Activated CD4-positive, alpha-beta memory T cell treated with anti-CD3 and anti-CD28 coated beads for 36 hours (primary cell): ENCODE measurements at regions not wholly inside any gene's neighbourhood (a gene's known extent, or its start where the extent isn't known, plus 50 kb on each side); places are given as distances from the start of the nearest gene placed in this dataset.
"Not testable (repeated sequence)": the region's sequence is repeated elsewhere in the genome, so short reads cannot be mapped to it uniquely, and the experiment has no call there.

Experiments used
- CTCF ChIA-PET: fragments of 350-600 bp; sonication (Branson Sonifier 250); formaldehyde crosslinking; loops from one replicate; lab custom pipeline; 2021; ENCODE audit warnings: antibody characterized with exemption, inconsistent platforms; lab: Charles Lee
- POLR2A ChIA-PET: fragments of 350-600 bp; sonication (Branson Sonifier 250); formaldehyde crosslinking; loops from one replicate; lab custom pipeline; 2021; ENCODE audit warnings: antibody characterized with exemption; lab: Charles Lee
- DNase-seq: peaks from one replicate; pipeline ENCODE4 v3.0.0-alpha.2; 2020
- H3K27ac Mint-ChIP-seq: one replicate; pipeline ENCODE4 v1.8.0; 2021; ENCODE audit warnings: mixed read lengths
- H3K27me3 Mint-ChIP-seq: one replicate; pipeline ENCODE4 v1.8.0; 2021; ENCODE audit warnings: mixed read lengths
- H3K36me3 Mint-ChIP-seq: one replicate; pipeline ENCODE4 v1.8.0; 2021; ENCODE audit warnings: mixed read lengths
- H3K4me1 Mint-ChIP-seq: one replicate; pipeline ENCODE4 v1.8.0; 2021; ENCODE audit warnings: low read depth, mixed read lengths
- H3K4me3 Mint-ChIP-seq: one replicate; pipeline ENCODE4 v1.8.0; 2021; ENCODE audit warnings: mild to moderate bottlenecking, mixed read lengths
- H3K9me3 Mint-ChIP-seq: one replicate; pipeline ENCODE4 v1.8.0; 2021; ENCODE audit warnings: mixed read lengths
- intact Hi-C: fragments of 100-400 bp; cut with micrococcal nuclease; formaldehyde crosslinking; loops from one replicate; pipeline ENCODE4 v1.15.1; 2023

DNA sequence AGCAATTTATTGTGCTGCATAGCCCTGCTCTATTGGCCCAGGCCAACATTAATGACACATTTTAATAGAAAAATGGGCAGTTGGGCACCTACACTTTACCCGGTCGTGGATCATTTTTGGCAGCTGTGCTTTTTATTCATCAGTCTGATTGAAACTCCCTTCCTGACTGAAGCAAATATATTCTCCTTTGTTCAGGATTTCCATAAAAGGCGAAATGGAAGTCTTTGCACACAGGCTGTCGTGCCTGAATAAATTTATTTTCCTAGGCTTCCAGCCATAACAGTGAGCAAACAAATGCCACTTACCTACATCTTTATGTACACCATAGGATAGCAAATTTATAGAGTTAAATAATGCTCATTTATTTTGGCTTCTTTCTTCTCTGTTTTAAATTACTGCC is 480.7 kb upstream of the DCN start:
- intact Hi-C loops = no loop called here
- ChIA-PET POLR2A (no interaction called here), CTCF (no interaction called here)
- peaks cover under 1% of the 10 kb centered on the region for H3K9me3 Mint-ChIP-seq
- peaks cover 12% of the 10 kb centered on the region for H3K4me1 Mint-ChIP-seq
- no peaks in the 10 kb centered on the region for H3K36me3 Mint-ChIP-seq
- no peak overlapping the region for H3K27ac Mint-ChIP-seq
- no peak overlapping the region for H3K4me3 Mint-ChIP-seq
- H3K27me3 Mint-ChIP-seq = no peaks in the 10 kb centered on the region
- DNase-seq = no peak

DNA sequence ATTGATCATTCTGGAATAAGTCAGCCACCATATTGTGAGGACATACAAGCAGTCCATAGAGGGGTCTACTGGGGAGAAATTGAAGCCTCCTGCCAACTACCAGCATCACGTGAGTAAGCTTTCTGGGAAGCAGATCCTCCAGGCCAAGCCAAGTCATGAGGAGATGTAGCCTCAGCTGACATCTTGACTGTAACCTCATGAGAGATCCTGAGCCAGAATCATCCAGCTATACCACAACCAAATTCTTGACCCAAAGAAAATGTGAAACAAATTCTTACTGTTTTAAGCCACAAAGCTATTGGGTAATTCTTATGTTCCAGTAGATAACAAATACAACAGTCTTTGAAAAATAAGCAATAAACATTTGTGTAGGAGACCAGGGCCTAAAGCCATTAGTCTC is 479.4 kb upstream of the DCN start:
- CTCF ChIA-PET = no interaction called here
- intact Hi-C loops = no loop called here
- POLR2A ChIA-PET = no interaction called here
- no peaks in the 10 kb centered on the region for H3K9me3 Mint-ChIP-seq
- no peak for DNase-seq
- H3K27ac Mint-ChIP-seq = no peak overlapping the region
- H3K36me3 Mint-ChIP-seq = no peaks in the 10 kb centered on the region
- H3K4me3 Mint-ChIP-seq = no peak overlapping the region
- H3K4me1 Mint-ChIP-seq = peaks cover 6% of the 10 kb centered on the region
- no peaks in the 10 kb centered on the region for H3K27me3 Mint-ChIP-seq

DNA sequence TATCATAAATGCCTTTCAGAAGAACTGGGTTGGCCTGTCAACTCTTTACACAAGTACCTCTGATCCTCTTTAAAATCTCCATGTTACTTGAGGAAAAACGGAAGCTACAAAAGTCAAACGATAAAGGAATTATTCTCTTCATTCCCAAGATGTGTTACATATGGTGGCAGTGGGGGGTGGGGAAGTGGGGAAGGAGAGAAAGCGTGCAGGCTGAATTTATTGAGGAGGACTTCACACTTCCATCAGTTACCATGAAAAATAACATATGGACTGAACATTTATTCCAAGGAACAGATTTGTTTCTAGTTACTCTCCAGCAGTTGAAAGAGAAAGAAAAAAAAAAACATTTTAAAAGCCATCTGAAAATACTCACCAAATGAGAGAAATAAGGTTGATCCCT is 474.4 kb upstream of the DCN start:
- no peaks in the 10 kb centered on the region for H3K9me3 Mint-ChIP-seq
- H3K4me1 Mint-ChIP-seq = peaks cover 3% of the 10 kb centered on the region
- H3K27me3 Mint-ChIP-seq = no peaks in the 10 kb centered on the region
- intact Hi-C loops = no loop called here
- H3K36me3 Mint-ChIP-seq = no peaks in the 10 kb centered on the region
- ChIA-PET CTCF (interaction anchor here (0.7 kb wide), 1 partner anchor 155 kb away, joined by 3 read pairs; no protein-coding TSS in a partner anchor), POLR2A (no interaction called here)
- H3K4me3 Mint-ChIP-seq = no peak overlapping the region
- H3K27ac Mint-ChIP-seq = no peak overlapping the region
- no peak for DNase-seq

DNA sequence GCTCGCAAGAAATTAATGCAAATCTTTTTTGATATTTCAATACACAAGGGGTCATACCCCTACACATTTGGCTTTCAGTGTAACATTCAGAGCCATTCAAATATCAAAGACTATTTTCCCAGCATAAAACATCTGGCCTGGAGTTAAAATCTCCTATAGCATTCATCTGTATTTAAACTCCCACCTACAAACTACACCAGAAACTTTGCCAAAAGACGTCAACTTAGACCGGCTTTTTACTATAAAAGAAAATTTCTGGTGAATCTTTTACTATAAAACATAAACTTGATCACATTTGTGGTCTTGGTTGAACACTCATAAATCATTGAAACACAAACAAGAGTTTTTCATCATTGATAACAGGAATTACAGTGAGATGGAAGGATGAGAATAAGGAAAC is 473.3 kb upstream of the DCN start:
- no peak overlapping the region for H3K4me3 Mint-ChIP-seq
- H3K4me1 Mint-ChIP-seq = peaks cover 3% of the 10 kb centered on the region
- H3K9me3 Mint-ChIP-seq = no peaks in the 10 kb centered on the region
- ChIA-PET CTCF (no interaction called here), POLR2A (no interaction called here)
- intact Hi-C loops = no loop called here
- no peak overlapping the region for H3K27ac Mint-ChIP-seq
- H3K36me3 Mint-ChIP-seq = no peaks in the 10 kb centered on the region
- no peaks in the 10 kb centered on the region for H3K27me3 Mint-ChIP-seq
- DNase-seq = no peak

DNA sequence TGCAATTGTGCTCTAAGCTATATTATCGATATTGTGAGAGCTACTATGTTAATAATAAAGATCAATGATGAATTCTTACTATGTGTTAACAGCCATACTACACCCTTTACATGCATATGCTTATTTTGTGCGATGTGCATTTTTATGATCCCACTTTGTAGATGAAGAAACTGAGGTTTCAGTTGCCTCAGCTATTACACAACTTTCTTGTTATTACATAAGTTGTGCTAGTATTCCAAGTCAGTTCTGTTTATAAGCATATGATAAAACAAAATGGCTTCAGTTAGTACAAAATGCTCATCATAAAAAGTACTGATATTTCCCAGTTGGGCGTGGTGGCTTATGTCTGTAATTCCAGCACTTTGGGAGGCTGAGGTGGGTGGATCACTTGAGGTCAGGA is 471.5 kb upstream of the DCN start:
- CTCF ChIA-PET = no interaction called here
- Mint-ChIP-seq H3K9me3 (no peaks in the 10 kb centered on the region), H3K27me3 (peaks cover 1% of the 10 kb centered on the region), H3K4me3 (no peak overlapping the region), H3K27ac (no peak overlapping the region), H3K4me1 (peaks cover 3% of the 10 kb centered on the region), H3K36me3 (no peaks in the 10 kb centered on the region)
- POLR2A ChIA-PET = no interaction called here
- intact Hi-C loops = no loop called here
- no peak for DNase-seq

DNA sequence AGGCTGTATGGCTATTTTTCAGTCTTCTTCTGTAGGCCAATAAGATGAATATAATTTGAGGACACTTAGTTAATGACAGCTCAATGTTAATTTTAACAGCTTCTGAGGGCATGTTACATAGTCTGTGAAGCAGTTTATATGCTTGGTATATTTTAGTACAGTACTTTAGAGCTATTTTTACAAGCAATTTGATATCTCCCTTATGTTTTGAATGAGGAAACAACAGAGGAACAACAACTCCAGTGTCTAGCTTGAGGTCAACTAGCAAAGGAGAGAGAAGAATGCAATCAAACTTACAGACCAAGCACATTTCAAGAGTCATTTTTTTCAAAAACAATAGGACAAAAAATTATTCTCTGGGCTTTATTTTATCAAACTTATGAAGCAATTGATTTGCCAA is 469.1 kb upstream of the DCN start:
- Mint-ChIP-seq H3K9me3 (no peaks in the 10 kb centered on the region), H3K27ac (no peak overlapping the region), H3K36me3 (no peaks in the 10 kb centered on the region), H3K4me3 (no peak overlapping the region), H3K4me1 (no peaks in the 10 kb centered on the region), H3K27me3 (peaks cover 1% of the 10 kb centered on the region)
- no peak for DNase-seq
- ChIA-PET CTCF (no interaction called here), POLR2A (no interaction called here)
- intact Hi-C loops = no loop called here

DNA sequence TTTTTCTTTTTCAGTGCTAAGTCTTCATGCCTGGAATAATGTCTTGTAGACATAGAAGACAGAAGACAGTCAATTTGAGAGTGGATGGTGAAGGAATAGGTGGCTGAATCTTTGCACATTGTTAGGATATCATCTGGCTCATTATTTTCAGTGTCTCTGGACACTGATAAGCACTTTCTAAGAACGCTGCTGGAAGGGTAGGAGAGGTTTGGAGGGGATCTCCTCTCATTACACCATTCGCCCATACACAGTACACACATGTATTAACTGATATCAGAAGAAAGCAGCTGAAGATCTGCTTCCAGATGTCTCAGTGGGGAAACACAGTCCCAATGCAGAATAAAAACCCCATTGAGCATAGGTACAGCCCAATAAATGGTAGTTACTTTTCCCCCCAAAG is 461.1 kb upstream of the DCN start:
- no peaks in the 10 kb centered on the region for H3K4me1 Mint-ChIP-seq
- POLR2A ChIA-PET = no interaction called here
- H3K27me3 Mint-ChIP-seq = no peaks in the 10 kb centered on the region
- no peak for DNase-seq
- no peak overlapping the region for H3K4me3 Mint-ChIP-seq
- CTCF ChIA-PET = no interaction called here
- H3K27ac Mint-ChIP-seq = no peak overlapping the region
- no peaks in the 10 kb centered on the region for H3K9me3 Mint-ChIP-seq
- H3K36me3 Mint-ChIP-seq = no peaks in the 10 kb centered on the region
- intact Hi-C loops = no loop called here

DNA sequence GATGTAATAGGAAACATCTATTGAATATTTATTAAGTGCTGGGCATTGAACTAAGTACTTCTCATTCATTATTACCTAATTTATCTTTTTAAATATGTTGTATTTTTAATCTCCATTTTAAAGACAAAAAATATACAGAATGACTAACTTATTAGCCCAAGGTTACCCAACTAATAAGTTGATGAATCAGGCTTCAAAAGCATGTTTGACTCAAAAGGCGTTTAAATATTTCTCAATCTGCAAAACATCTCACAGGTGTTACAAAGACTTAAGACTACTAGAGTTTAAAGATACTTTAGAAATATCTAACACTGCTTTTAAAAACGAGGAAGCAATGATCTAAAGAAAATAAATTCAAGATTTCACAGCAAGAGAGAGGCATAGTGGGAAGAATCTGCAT is 457.4 kb upstream of the DCN start:
- DNase-seq = no peak
- Mint-ChIP-seq H3K4me3 (no peak overlapping the region), H3K36me3 (no peaks in the 10 kb centered on the region), H3K27me3 (no peaks in the 10 kb centered on the region), H3K4me1 (no peaks in the 10 kb centered on the region), H3K27ac (no peak overlapping the region), H3K9me3 (no peaks in the 10 kb centered on the region)
- intact Hi-C loops = no loop called here
- CTCF ChIA-PET = no interaction called here
- POLR2A ChIA-PET = no interaction called here

DNA sequence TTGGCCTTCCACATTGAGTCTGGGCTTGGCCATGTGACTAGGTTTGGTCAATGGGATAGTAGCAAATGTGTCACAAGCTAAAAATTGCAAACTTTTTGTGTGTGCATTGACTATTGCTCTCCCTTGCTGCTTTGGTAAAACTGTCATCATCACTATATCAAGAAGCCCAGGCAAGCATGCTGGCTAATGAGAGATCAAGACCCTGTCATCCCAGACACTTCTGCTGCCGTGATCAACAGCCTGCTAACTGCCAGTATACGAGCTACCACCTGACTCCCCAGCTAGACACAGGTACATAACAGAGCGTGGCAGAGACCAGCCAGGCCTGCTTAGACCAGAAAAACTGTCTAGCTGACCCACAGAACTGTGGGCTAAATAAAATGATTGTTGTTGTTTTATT is 456.7 kb upstream of the DCN start:
- no peaks in the 10 kb centered on the region for H3K36me3 Mint-ChIP-seq
- CTCF ChIA-PET = no interaction called here

DNA sequence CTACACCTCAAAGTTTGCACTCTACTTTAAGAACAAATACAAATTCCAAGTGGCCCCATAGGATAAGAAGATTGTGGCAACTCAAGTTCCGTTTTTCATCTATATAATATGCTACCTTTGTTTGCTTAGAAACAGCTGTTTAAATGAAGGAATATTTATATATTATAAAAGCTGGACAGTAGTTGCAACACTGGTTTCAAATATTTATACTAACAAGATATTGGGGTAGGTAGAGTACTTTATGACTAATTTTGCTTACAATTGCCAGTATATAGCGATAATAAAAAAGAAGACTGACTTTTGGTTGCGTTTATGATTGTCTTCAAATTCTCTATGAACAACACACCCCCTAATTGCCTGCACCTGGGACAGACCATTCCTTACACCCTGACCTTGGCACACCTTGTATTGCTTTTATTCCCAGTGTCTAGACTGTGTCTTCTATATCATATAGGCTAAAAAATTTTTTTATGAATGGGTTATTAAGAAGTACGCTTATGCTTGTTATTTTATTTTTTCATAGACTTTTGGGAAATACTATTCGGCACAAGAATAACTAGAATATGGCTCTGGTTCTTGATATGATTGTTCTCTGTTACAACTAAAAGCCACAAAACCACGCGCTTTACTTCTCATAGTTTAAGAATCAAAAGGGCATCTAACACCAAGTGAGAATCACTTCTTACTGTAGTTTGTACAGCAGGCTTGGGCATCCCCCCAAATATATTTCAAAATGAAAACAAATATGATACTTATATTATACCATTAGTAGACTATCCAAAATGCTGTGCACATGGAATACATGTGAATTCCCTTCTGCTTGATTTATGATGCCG is 455.4 kb upstream of the DCN start:
- CTCF ChIA-PET = no interaction called here
- POLR2A ChIA-PET = no interaction called here
- Mint-ChIP-seq H3K36me3 (no peaks in the 10 kb centered on the region), H3K27ac (no peak overlapping the region), H3K4me1 (no peaks in the 10 kb centered on the region), H3K9me3 (no peaks in the 10 kb centered on the region), H3K4me3 (no peak overlapping the region), H3K27me3 (no peaks in the 10 kb centered on the region)
- intact Hi-C loops = no loop called here
- no peak for DNase-seq

More for the DNA sequence above, 456.7 kb upstream of the DCN start:
- Mint-ChIP-seq H3K27me3 (no peaks in the 10 kb centered on the region), H3K27ac (no peak overlapping the region), H3K4me3 (no peak overlapping the region), H3K4me1 (no peaks in the 10 kb centered on the region), H3K9me3 (no peaks in the 10 kb centered on the region)
- intact Hi-C loops = no loop called here
- POLR2A ChIA-PET = no interaction called here
- DNase-seq = no peak

DNA sequence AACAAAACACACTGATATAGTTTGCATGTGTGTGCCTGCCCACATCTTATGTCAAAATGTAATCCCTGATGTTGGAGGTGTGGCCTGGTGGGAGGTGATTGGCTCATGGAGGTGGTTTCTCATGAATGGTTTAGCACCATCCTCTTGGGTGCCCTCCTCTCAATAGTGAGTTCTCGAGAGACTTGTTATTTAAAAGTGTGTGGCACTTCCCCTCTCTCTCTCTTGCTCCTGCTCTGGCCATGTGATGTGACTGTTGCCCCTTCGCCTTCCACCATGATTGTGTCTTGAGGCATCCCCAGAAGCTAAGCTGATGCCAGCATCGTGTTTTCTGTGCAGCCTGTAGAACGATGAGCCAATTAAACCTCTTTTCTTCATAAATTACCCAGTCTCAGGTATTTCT is 454.1 kb upstream of the DCN start:
- no peaks in the 10 kb centered on the region for H3K27me3 Mint-ChIP-seq
- H3K36me3 Mint-ChIP-seq = no peaks in the 10 kb centered on the region
- no peak overlapping the region for H3K4me3 Mint-ChIP-seq
- H3K27ac Mint-ChIP-seq = no peak overlapping the region
- no peaks in the 10 kb centered on the region for H3K4me1 Mint-ChIP-seq
- intact Hi-C loops = no loop called here
- ChIA-PET POLR2A (no interaction called here), CTCF (no interaction called here)
- H3K9me3 Mint-ChIP-seq = no peaks in the 10 kb centered on the region
- DNase-seq = no peak

DNA sequence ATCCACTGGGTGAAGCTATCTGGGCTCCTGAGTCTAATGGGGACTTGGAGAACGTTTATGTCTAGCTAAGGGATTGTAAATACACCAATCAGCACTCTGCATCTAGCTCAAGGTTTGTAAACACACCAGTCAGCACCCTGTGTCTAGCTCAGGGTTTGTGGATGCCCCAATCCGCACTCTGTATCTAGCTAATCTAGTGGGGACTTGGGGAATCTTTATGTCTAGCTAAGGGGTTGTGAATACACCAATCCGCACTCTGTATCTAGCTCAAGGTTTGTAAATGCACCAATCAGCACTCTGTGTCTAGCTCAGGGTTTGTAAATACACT is 451.7 kb upstream of the DCN start:
- H3K4me1 Mint-ChIP-seq, DNase-seq, CTCF ChIA-PET, intact Hi-C loops, POLR2A ChIA-PET, H3K4me3 Mint-ChIP-seq, H3K36me3 Mint-ChIP-seq, H3K9me3 Mint-ChIP-seq, H3K27ac Mint-ChIP-seq, H3K27me3 Mint-ChIP-seq: not testable (repeated sequence)

DNA sequence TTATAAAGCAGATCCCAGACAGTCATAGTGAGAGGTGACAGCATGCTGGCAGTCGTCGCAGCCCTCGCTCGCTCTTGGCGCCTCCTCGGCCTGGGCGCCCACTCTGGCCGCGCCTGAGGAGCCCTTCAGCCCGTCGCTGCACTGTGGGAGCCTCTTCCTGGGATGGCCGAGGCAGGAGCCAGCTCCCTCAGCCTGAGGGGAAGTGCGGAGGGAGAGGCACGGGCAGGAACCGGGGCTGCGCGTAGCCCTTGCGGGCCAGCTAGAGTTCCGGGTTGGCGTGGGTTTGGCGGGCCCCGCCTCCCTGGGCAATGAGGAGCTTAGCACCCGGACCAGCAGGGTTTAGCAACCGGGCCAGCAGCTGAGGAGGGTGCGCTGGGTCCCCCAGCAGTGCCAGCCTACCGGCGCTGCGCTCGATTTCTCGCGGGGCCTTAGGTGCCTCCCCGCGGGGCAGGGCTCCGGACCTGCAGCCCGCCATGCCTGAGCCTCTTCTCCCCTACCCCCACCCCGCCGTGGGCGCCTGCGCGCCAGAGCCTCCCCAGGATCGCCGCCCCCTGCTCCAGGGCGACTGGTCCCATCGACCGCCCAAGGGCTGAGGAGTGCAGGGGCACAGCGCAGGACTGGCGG is 451.2 kb upstream of the DCN start:
- Mint-ChIP-seq H3K27me3 (no peaks in the 10 kb centered on the region), H3K4me1 (no peaks in the 10 kb centered on the region), H3K27ac (no peak overlapping the region), H3K36me3 (no peaks in the 10 kb centered on the region), H3K4me3 (no peak overlapping the region), H3K9me3 (no peaks in the 10 kb centered on the region)
- intact Hi-C loops = no loop called here
- no peak for DNase-seq
- ChIA-PET CTCF (interaction anchor here (0.7 kb wide), 1 partner anchor 665 kb away, joined by 3 read pairs; no protein-coding TSS in a partner anchor), POLR2A (no interaction called here)
